SK-N-SH (cell line): ENCODE measurements at regions not wholly inside any gene's neighbourhood (a gene's known extent, or its start where the extent isn't known, plus 50 kb on each side); places are given as distances from the start of the nearest gene placed in this dataset.

Source experiments
- CTCF ChIA-PET: fragments of 300-600, 350-600 bp; formaldehyde crosslinking; extraction: SDS; loops from one replicate; lab custom pipeline; 2021; lab: Yijun Ruan, JAX
- POLR2A ChIA-PET: fragments of 350-600 bp; sonication (Branson Sonifier 250); formaldehyde crosslinking; extraction: SDS; loops from one replicate; lab custom pipeline; 2020; ENCODE audit warnings: antibody characterized with exemption, inconsistent platforms; lab: Yijun Ruan, JAX
- DNase-seq: peaks from one replicate; pipeline ENCODE4 v3.0.0; 2012
- H2AFZ ChIP-seq: fragments of 200-600 bp; sonication (generic); 2 replicates; pipeline ENCODE4 v1.8.1; 2016; ENCODE audit warnings: antibody characterized with exemption, mild to moderate bottlenecking, low read depth
- H3F3A ChIP-seq: fragments of 200-600 bp; sonication (generic); replicated peaks from 2 replicates; pipeline ENCODE3; 2016; ENCODE audit warnings: antibody characterized with exemption, mild to moderate bottlenecking; ENCODE audit not compliant: insufficient read depth
- H3K27ac ChIP-seq, 2 experiments: fragments of 200-500 bp in 1 of 2; fragments of 200-600 bp in 1 of 2; sonication (Bioruptor generic) in 1 of 2; sonication (generic), shearing (Covaris generic) in 1 of 2; 2 replicates each; pipeline versions ENCODE4 v1.5.1 to v1.6.1; 2014 to 2016; ENCODE audit warnings: low read depth in 2 of 2, inconsistent platforms in 1 of 2, low read length in 1 of 2, mild to moderate bottlenecking in 1 of 2, mixed read lengths in 1 of 2
- H3K27me3 ChIP-seq: fragments of 200-600 bp; sonication (generic), shearing (Covaris generic); 2 replicates; pipeline ENCODE4 v1.6.1; 2016; ENCODE audit warnings: mixed run types; ENCODE audit not compliant: insufficient read depth
- H3K36me3 ChIP-seq, 2 experiments: fragments of 200-500 bp in 1 of 2; fragments of 200-600 bp in 1 of 2; sonication (Bioruptor generic) in 1 of 2; sonication (generic) in 1 of 2; replicated peaks in 1 of 2; 2 replicates each; pipeline versions ENCODE3 to v1.5.1; 2014 to 2016; ENCODE audit warnings: low read length in 1 of 2, mild to moderate bottlenecking in 1 of 2; ENCODE audit not compliant: insufficient read depth in 2 of 2, control insufficient read depth in 1 of 2
- H3K4me1 ChIP-seq, 2 experiments: fragments of 200-500 bp in 1 of 2; fragments of 200-600 bp in 1 of 2; sonication (Bioruptor generic) in 1 of 2; sonication (generic), shearing (Covaris generic) in 1 of 2; 2 replicates each; pipeline versions ENCODE4 v1.5.1 to v1.6.1; 2014 to 2016; ENCODE audit warnings: low read depth in 1 of 2, low read length in 1 of 2, mixed run types in 1 of 2; ENCODE audit not compliant: insufficient read depth in 2 of 2, control insufficient read depth in 1 of 2
- H3K4me2 ChIP-seq: fragments of 200-600 bp; sonication (generic), shearing (Covaris generic); 2 replicates; pipeline ENCODE4 v1.6.1; 2017; ENCODE audit warnings: mixed run types
- H3K4me3 ChIP-seq, 2 experiments: fragments of 200-500 bp in 1 of 2; fragments of 200-600 bp in 1 of 2; sonication (Bioruptor generic) in 1 of 2; sonication (generic), shearing (Covaris generic) in 1 of 2; 2 replicates each; pipeline versions ENCODE4 v1.5.1 to v1.8.1; 2014 to 2016; ENCODE audit warnings: low read depth in 2 of 2, inconsistent platforms in 1 of 2, low read length in 1 of 2, mild to moderate bottlenecking in 1 of 2, mixed read lengths in 1 of 2, moderate library complexity in 1 of 2
- H3K79me2 ChIP-seq: fragments of 200-600 bp; sonication (generic); 2 replicates; pipeline ENCODE4 v1.8.1; 2017; ENCODE audit warnings: mild to moderate bottlenecking; ENCODE audit not compliant: insufficient read depth
- H3K9ac ChIP-seq: fragments of 200-600 bp; sonication (generic); 2 replicates; pipeline ENCODE4 v1.6.1; 2017; ENCODE audit warnings: mixed run types
- H3K9me2 ChIP-seq: fragments of 200-600 bp; sonication (generic); 2 replicates; pipeline ENCODE4 v1.6.1; 2017; ENCODE audit warnings: mixed run types
- H3K9me3 ChIP-seq: fragments of 200-600 bp; sonication (generic); 2 replicates; pipeline ENCODE4 v1.6.1; 2017; ENCODE audit warnings: mixed run types, mild to moderate bottlenecking, moderate library complexity
- H4K20me1 ChIP-seq: fragments of 200-600 bp; sonication (generic); 2 replicates; pipeline ENCODE4 v1.6.1; 2017; ENCODE audit warnings: mild to moderate bottlenecking, mixed run types; ENCODE audit not compliant: insufficient read depth
- EP300 ChIP-seq, 2 experiments: IDR thresholded peaks; 2 replicates each; pipeline versions ENCODE4 v1.4.0 to v1.6.1; 2012; ENCODE audit warnings: borderline replicate concordance in 1 of 2, low read depth in 1 of 2, low read length in 1 of 2
- EZH2phosphoT487 ChIP-seq: fragments of 200-600 bp; sonication (generic); IDR thresholded peaks from 2 replicates; pipeline ENCODE4 v1.6.1; 2017; ENCODE audit warnings: low read depth, mixed run types, mild to moderate bottlenecking, antibody characterized with exemption, moderate library complexity, borderline replicate concordance
- NFIC ChIP-seq: IDR thresholded peaks from 2 replicates; pipeline ENCODE4 v1.4.0; 2012; ENCODE audit warnings: borderline replicate concordance
- NRF1 ChIP-seq: IDR thresholded peaks from 2 replicates; pipeline ENCODE4 v1.6.1; 2012; ENCODE audit warnings: low read depth, mild to moderate bottlenecking, low read length
- RFX5 ChIP-seq: IDR thresholded peaks from 2 replicates; pipeline ENCODE4 v1.6.1; 2012; ENCODE audit warnings: mild to moderate bottlenecking, improper control_type of control experiment, low read length
- RXRA ChIP-seq: IDR thresholded peaks from 2 replicates; pipeline ENCODE4 v1.4.0; 2012; ENCODE audit warnings: low read depth, mild to moderate bottlenecking, borderline replicate concordance
- TAF1 ChIP-seq: IDR thresholded peaks from 2 replicates; pipeline ENCODE4 v1.6.1; 2012; ENCODE audit warnings: low read depth, mild to moderate bottlenecking, low read length, moderate library complexity, borderline replicate concordance
- TEAD4 ChIP-seq: IDR thresholded peaks from 2 replicates; pipeline ENCODE4 v1.4.0; 2012; ENCODE audit warnings: mild to moderate bottlenecking, borderline replicate concordance; ENCODE audit not compliant: insufficient read depth
- WGBS: methylation state at CpG from one replicate; pipeline ENCODE4 v1.1.6; 2017; ENCODE audit warnings: low lambda C conversion rate; 5-methylcytosine and 5-hydroxymethylcytosine counted together
- TF ChIP-seq, protein P1 (sequence below): fragments of 150-350 bp; IDR thresholded peaks from 2 replicates; pipeline ENCODE4 v1.6.1; 2017; ENCODE audit warnings: antibody characterized with exemption, low read length, low read depth, borderline replicate concordance
- TF ChIP-seq, protein P2 (sequence below): IDR thresholded peaks from 2 replicates; pipeline ENCODE4 v1.4.0; 2012; ENCODE audit warnings: low read depth, borderline replicate concordance
- TF ChIP-seq, protein P3 (sequence below): fragments of 150-350 bp; IDR thresholded peaks from 2 replicates; pipeline ENCODE4 v1.6.1; 2016; ENCODE audit warnings: mild to moderate bottlenecking, low read depth, low read length

DNA sequence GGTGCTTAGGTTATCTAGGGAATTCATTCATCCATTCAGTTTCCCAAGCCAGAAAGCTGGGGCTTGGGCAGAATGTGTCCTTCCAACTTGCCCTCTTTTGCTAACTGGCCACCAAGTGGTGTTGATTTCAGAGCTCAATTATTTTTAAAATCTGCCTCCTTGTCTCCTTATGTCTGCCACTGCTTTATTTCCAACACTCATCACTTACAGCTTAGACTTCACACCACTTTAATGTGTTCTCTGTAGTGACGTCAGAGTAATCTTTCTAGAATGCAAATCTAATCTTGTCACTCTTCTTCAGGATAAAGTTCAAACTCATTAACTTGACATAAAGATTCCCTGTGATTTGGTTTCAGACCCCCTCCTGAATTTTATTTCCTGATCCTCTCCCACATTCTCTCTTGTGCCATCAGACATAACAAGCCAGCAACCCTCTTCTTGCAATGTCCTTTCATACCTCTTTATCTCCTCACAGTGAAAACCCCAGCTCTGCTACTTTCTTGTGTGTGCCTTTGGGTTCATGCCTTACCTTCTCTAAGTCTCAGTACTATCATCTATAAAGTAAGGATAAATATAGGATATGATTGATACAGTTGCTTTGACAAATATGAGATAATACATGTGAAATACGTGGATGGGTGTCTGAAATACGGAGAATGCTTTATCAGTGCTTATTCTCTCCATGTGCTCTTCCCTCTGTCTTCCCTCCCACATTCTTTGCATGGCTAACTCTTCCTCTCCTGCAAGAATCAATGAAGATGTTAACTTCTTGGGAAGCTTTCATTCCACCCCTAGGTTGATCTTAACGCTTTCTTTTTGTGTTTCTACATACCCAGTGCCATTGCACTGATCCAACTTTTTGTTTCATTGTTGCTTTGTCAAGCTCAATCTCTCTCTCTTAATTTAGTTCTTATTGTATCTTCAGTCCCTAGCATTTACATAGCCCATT is 522.7 kb upstream of the FZD8 start (continued):
- no peak for TF ChIP-seq RFX5
- TF ChIP-seq RXRA = no peak
- no peak for TF ChIP-seq NRF1

DNA sequence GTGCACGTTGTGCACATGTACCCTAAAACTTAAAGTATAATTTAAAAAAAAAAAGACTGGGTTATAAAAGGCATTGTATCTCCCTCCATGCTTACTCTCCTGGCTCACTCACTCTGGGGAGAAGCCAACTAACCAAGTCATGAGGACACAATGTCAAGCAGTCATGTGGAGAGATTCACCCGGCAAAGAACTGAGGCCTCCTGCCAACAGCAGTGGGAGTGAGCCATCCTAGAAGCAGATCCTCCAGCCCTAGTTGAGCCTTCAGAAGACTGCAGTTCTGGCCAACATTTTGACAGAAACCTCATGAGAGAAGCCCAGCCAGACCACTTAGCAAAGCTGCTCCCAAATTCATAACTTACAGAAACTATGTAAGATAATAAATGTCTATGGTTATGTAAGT is 521.7 kb upstream of the FZD8 start:
- Histone ChIP-seq H3K9me3 (no peaks in the 10 kb centered on the region), H3K4me1 (no peaks in the 10 kb centered on the region), H3K27ac (no peak overlapping the region), H3K9ac (no peak overlapping the region), H3K27me3 (no peaks in the 10 kb centered on the region), H4K20me1 (no peaks in the 10 kb centered on the region), H2AFZ (no peak overlapping the region), H3K79me2 (no peaks in the 10 kb centered on the region), H3K4me3 (no peak overlapping the region), H3K9me2 (no peaks in the 10 kb centered on the region), H3K4me2 (no peak overlapping the region), H3K36me3 (no peaks in the 10 kb centered on the region), H3F3A (no peaks in the 10 kb centered on the region)
- POLR2A ChIA-PET = no interaction called here
- CTCF ChIA-PET = no interaction called here
- 80% methylated on average over 2 of the region's 2 CpGs for WGBS
- DNase-seq = no peak
- TF ChIP-seq, protein P1, sequence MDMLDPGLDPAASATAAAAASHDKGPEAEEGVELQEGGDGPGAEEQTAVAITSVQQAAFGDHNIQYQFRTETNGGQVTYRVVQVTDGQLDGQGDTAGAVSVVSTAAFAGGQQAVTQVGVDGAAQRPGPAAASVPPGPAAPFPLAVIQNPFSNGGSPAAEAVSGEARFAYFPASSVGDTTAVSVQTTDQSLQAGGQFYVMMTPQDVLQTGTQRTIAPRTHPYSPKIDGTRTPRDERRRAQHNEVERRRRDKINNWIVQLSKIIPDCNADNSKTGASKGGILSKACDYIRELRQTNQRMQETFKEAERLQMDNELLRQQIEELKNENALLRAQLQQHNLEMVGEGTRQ = no peak
- no peak for TF ChIP-seq TEAD4

DNA sequence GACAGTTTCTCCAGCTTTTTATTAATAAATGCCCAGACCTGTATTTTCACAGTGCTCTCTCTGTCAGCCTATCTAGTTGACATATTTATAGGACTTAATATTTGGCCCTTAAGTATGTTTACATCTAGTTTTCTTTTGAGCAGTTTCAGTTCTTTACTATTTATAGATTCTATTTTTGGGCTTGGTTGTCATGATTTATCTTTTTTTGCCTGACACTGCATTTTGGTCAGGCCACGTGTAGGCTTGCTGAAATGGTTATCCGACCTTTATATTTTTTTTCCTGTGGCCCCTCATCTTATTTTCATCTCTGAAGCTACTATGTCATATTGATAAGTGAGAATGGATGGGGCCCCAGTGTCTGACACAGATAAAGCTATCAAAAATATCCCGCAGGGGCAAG is 515.4 kb upstream of the FZD8 start:
- Histone ChIP-seq H3K27ac (no peak overlapping the region), H3K9ac (no peak overlapping the region), H4K20me1 (no peaks in the 10 kb centered on the region), H3K27me3 (no peaks in the 10 kb centered on the region), H3K4me1 (no peaks in the 10 kb centered on the region), H3K4me2 (no peak overlapping the region), H2AFZ (no peak overlapping the region), H3F3A (no peaks in the 10 kb centered on the region), H3K9me2 (no peaks in the 10 kb centered on the region), H3K36me3 (no peaks in the 10 kb centered on the region), H3K9me3 (no peaks in the 10 kb centered on the region), H3K4me3 (no peak overlapping the region), H3K79me2 (no peaks in the 10 kb centered on the region)
- CTCF ChIA-PET = no interaction called here
- TF ChIP-seq, protein P2, sequence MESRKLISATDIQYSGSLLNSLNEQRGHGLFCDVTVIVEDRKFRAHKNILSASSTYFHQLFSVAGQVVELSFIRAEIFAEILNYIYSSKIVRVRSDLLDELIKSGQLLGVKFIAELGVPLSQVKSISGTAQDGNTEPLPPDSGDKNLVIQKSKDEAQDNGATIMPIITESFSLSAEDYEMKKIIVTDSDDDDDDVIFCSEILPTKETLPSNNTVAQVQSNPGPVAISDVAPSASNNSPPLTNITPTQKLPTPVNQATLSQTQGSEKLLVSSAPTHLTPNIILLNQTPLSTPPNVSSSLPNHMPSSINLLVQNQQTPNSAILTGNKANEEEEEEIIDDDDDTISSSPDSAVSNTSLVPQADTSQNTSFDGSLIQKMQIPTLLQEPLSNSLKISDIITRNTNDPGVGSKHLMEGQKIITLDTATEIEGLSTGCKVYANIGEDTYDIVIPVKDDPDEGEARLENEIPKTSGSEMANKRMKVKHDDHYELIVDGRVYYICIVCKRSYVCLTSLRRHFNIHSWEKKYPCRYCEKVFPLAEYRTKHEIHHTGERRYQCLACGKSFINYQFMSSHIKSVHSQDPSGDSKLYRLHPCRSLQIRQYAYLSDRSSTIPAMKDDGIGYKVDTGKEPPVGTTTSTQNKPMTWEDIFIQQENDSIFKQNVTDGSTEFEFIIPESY = no peak
- TF ChIP-seq EP300 (IDR thresholded peaks at IDR 0.05; ENCODE audit: borderline replicate concordance in 1 of 2, low read depth in 1 of 2, low read length in 1 of 2) (no peak), EZH2phosphoT487 (no peak), TAF1 (no peak), NFIC (no peak)
- TF ChIP-seq, protein P3, sequence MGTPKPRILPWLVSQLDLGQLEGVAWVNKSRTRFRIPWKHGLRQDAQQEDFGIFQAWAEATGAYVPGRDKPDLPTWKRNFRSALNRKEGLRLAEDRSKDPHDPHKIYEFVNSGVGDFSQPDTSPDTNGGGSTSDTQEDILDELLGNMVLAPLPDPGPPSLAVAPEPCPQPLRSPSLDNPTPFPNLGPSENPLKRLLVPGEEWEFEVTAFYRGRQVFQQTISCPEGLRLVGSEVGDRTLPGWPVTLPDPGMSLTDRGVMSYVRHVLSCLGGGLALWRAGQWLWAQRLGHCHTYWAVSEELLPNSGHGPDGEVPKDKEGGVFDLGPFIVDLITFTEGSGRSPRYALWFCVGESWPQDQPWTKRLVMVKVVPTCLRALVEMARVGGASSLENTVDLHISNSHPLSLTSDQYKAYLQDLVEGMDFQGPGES = no peak
- TF ChIP-seq, protein P1 = no peak
- WGBS = 70% methylated on average over 3 of the region's 3 CpGs
- POLR2A ChIA-PET = no interaction called here
- DNase-seq = no peak
